ENCODE measurements at regions not wholly inside any gene's neighbourhood (a gene's known extent, or its start where the extent isn't known, plus 50 kb on each side); places are given as distances from the start of the nearest gene placed in this dataset.

DNA sequence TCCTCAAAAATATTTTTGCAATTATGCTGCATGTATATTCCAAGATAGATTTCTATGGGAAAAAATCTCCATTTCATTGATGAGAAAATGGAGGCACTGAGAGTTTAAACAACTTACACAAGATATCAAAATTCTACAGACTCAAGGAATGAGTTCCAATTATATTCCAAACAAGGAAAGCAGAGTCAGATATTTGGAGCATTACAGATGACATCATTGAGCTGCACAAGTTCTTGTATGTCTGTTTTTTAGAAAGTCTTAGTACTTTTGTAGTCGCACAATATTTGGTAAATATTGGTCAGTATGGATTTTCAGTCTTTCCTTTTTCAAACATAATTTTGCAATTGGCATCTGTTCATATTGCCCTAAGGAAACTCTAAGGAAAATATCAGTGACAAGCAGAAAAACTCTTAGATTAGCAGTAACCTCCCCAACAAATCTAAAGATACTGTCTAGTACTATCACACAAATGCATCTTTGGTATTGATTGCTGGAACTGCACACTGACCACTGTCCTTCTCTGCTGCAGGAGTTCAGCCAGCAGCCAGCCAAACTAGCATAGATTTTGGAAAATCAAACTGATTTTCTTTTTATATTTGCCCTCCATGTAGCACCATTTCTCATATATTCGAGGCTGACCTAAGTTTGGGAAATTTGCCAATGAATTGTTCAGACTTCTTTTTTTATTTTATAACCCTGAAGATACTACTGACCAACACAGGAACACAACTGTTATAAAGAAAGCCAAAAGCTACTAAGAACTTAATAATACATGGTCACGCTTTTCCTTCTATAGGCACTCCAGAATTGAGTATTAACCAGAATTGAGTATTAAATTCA lies 51.7 kb upstream of the TBX18 start:
- Histone ChIP-seq H3K36me3 (ENCODE audit: control insufficient read depth in 2 of 2, insufficient read depth in 1 of 2, low read length in 2 of 2) (no peaks in the 10 kb centered on the region), H3K9me3 (ENCODE audit: control insufficient read depth, insufficient read depth, low read depth, low read length) (no peaks in the 10 kb centered on the region), H3K4me1 (ENCODE audit: control insufficient read depth, insufficient read depth, low read length) (no peaks in the 10 kb centered on the region), H3K4me3 (ENCODE audit: low read depth, low read length) (no peak overlapping the region), H3K27ac (ENCODE audit: extremely low read depth, low read depth, low read length) (no peak overlapping the region)
- TF ChIP-seq ZNF510 (tag by site-specific recombination; IDR thresholded peaks at IDR 0.05; ENCODE audit: insufficient replicate concordance) (no peak), ZNF654 (tag by site-specific recombination; IDR thresholded peaks at IDR 0.05; ENCODE audit: low read depth) (no peak), ZNF311 (tag by site-specific recombination; IDR thresholded peaks at IDR 0.05; ENCODE audit: borderline replicate concordance) (no peak)
- TF ChIP-seq, protein P1, sequence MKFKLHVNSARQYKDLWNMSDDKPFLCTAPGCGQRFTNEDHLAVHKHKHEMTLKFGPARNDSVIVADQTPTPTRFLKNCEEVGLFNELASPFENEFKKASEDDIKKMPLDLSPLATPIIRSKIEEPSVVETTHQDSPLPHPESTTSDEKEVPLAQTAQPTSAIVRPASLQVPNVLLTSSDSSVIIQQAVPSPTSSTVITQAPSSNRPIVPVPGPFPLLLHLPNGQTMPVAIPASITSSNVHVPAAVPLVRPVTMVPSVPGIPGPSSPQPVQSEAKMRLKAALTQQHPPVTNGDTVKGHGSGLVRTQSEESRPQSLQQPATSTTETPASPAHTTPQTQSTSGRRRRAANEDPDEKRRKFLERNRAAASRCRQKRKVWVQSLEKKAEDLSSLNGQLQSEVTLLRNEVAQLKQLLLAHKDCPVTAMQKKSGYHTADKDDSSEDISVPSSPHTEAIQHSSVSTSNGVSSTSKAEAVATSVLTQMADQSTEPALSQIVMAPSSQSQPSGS (tag by site-specific recombination; IDR thresholded peaks at IDR 0.05; ENCODE audit: low read depth) = peak; percentile 57
- CTCF ChIA-PET = interaction anchor here (0.6 kb wide), 1 partner anchor 37 kb away, joined by 3 read pairs; no protein-coding TSS in a partner anchor
- POLR2A ChIA-PET = no interaction called here
